ENCODE measurements at regions not wholly inside any gene's neighbourhood (a gene's known extent, or its start where the extent isn't known, plus 50 kb on each side); places are given as distances from the start of the nearest gene placed in this dataset.

GRCh38 chr20:43252761-43253160, 63.1 kb upstream of the PTPRT start (continued):
- no peak for TF ChIP-seq MAFG (CRISPR knock-in tag; IDR thresholded peaks at IDR 0.05)
- TF ChIP-seq ESRRA (CRISPR knock-in tag; IDR thresholded peaks at IDR 0.05; ENCODE audit: low read depth) = no peak
- TF ChIP-seq JUNB (CRISPR knock-in tag; IDR thresholded peaks at IDR 0.05; ENCODE audit: borderline replicate concordance) = no peak
- no peak for TF ChIP-seq HMG20B (CRISPR knock-in tag; conservative IDR thresholded peaks at IDR 0.05)
- no peak for TF ChIP-seq ZNF737 (CRISPR knock-in tag; IDR thresholded peaks at IDR 0.05; ENCODE audit: borderline replicate concordance)

GRCh38 chr20:43248341-43248740, 58.6 kb upstream of the PTPRT start:
- no peak for ATAC-seq

GRCh38 chr20:43247361-43247760, 57.7 kb upstream of the PTPRT start:
- WGBS (ENCODE audit: low lambda C conversion rate) = 4% methylated on average over 3 of the region's 3 CpGs
- Histone ChIP-seq H3K27ac (ENCODE audit: extremely low read length, insufficient read depth, low read length) (no peak overlapping the region), H4K20me1 (ENCODE audit: insufficient read depth, low read length) (no peaks in the 10 kb centered on the region), H3K4me3 (replicated peaks in 1 of 3; ENCODE audit: insufficient read depth in 1 of 3, low read depth in 2 of 3, low read length in 3 of 3) (no peak overlapping the region), H3K36me3 (replicated peaks in 1 of 2; ENCODE audit: control insufficient read depth in 1 of 2, insufficient read depth in 2 of 2, low read length in 2 of 2) (no peaks in the 10 kb centered on the region), H3K4me2 (ENCODE audit: low read depth, low read length) (no peak overlapping the region), H3K79me2 (ENCODE audit: insufficient read depth, low read length) (no peaks in the 10 kb centered on the region), H2AFZ (ENCODE audit: low read length) (no peak overlapping the region), H3K9ac (ENCODE audit: insufficient read depth, low read depth, low read length) (no peak overlapping the region), H3K4me1 (ENCODE audit: insufficient read depth, low read length) (no peaks in the 10 kb centered on the region), H3K27me3 (ENCODE audit: control insufficient read depth in 1 of 2, insufficient read depth in 2 of 2, low read length in 2 of 2) (peaks cover 0 to 9% of the 10 kb centered on the region in 2 experiments; a peak in 1 of 5 replicates), H3K9me3 (ENCODE audit: low read length) (no peaks in the 10 kb centered on the region)
- intact Hi-C loops (cut with micrococcal nuclease; ENCODE audit: unreplicated experiment) (no loop called here), in situ Hi-C loops (cut with HindIII; ENCODE audit: extremely low pct_ligation_motif_present, low pct_unique_long_range_greater_than_20kb) (no loop called here)
- ChIA-PET CTCF (ENCODE audit: low intra/inter-chr PET ratio, low total read pairs) (no interaction called here), POLR2A (no interaction called here)
- FAIRE-seq (no peak), ATAC-seq (no peak), DNase-seq (ENCODE audit: low spot score) (no peak)
- no TSS peak for BruUV-seq (replicated peaks)
- TF ChIP-seq ARID5B (CRISPR knock-in tag; IDR thresholded peaks at IDR 0.05) = no peak
- TF ChIP-seq IRX3 (CRISPR knock-in tag; IDR thresholded peaks at IDR 0.05; ENCODE audit: borderline replicate concordance, low read depth) = no peak
- TF ChIP-seq ZSCAN25 (CRISPR knock-in tag; IDR thresholded peaks at IDR 0.05) = no peak

More at GRCh38 chr20:43248341-43248740, 58.6 kb upstream of the PTPRT start:
- H3K9me3 ChIP-seq (ENCODE audit: low read length) = no peaks in the 10 kb centered on the region
- TF ChIP-seq MAFK (conservative IDR thresholded peaks at IDR 0.05 in 1 of 2, IDR thresholded peaks at IDR 0.05 in 1 of 2; ENCODE audit: low read length in 2 of 2) (peak; percentile 60 to 81), MAFF (IDR thresholded peaks at IDR 0.05; ENCODE audit: low read depth, low read length) (peak; percentile 53), FOXK1 (CRISPR knock-in tag; IDR thresholded peaks at IDR 0.05; ENCODE audit: borderline replicate concordance, low read depth) (no peak)
- no peak overlapping the region for H3K27ac ChIP-seq (ENCODE audit: extremely low read length, insufficient read depth, low read length)
- peaks cover 0 to 9% of the 10 kb centered on the region in 2 experiments; a peak in 1 of 5 replicates for H3K27me3 ChIP-seq (ENCODE audit: control insufficient read depth in 1 of 2, insufficient read depth in 2 of 2, low read length in 2 of 2)
- H2AFZ ChIP-seq (ENCODE audit: low read length) = no peak overlapping the region
- POLR2A ChIA-PET = no interaction called here
- H3K79me2 ChIP-seq (ENCODE audit: insufficient read depth, low read length) = no peaks in the 10 kb centered on the region
- no peak overlapping the region for H3K4me3 ChIP-seq (replicated peaks in 1 of 3; ENCODE audit: insufficient read depth in 1 of 3, low read depth in 2 of 3, low read length in 3 of 3)
- no peaks in the 10 kb centered on the region for H3K4me1 ChIP-seq (ENCODE audit: insufficient read depth, low read length)
- H3K9ac ChIP-seq (ENCODE audit: insufficient read depth, low read depth, low read length) = no peak overlapping the region
- H4K20me1 ChIP-seq (ENCODE audit: insufficient read depth, low read length) = no peaks in the 10 kb centered on the region
- intact Hi-C loops (cut with micrococcal nuclease; ENCODE audit: unreplicated experiment) = no loop called here
- DNase-seq (ENCODE audit: low spot score) = no peak
- no peak for FAIRE-seq
- WGBS (ENCODE audit: low lambda C conversion rate) = 0% methylated on average over 2 of the region's 2 CpGs
- BruUV-seq (replicated peaks) = no TSS peak
- in situ Hi-C loops (cut with HindIII; ENCODE audit: extremely low pct_ligation_motif_present, low pct_unique_long_range_greater_than_20kb) = no loop called here
- no peaks in the 10 kb centered on the region for H3K36me3 ChIP-seq (replicated peaks in 1 of 2; ENCODE audit: control insufficient read depth in 1 of 2, insufficient read depth in 2 of 2, low read length in 2 of 2)
- CTCF ChIA-PET (ENCODE audit: low intra/inter-chr PET ratio, low total read pairs) = no interaction called here
- no peak overlapping the region for H3K4me2 ChIP-seq (ENCODE audit: low read depth, low read length)

Data from HepG2 (cell line).